Kidney glomerular epithelial cell (primary cell): ENCODE measurements at regions not wholly inside any gene's neighbourhood (a gene's known extent, or its start where the extent isn't known, plus 50 kb on each side); places are given as distances from the start of the nearest gene placed in this dataset.

Source experiments
- DNase-seq: peaks from one replicate; lab custom pipeline; 2025; lab: John Stamatoyannopoulos, UW

DNA sequence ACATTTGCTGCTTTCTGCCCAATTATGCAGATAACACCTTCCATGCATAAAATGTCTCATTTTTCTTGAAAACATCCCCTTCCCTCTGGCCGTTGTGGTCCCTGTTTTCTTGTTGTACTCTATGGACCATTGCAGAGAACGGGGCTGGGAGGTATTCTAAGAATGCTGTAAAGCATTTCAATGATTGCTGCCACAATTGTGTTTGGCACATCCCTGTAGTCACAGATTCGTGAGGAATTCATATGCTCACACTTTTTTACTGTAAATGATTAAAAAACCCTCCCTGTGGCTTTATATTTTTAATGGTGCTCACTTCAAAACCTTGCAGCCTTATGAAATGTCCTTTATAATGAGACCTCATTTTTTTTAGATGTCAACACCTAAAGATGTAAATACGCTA, 207.2 kb upstream of the GBE1 start:
- peak; percentile 76 for DNase-seq

DNA sequence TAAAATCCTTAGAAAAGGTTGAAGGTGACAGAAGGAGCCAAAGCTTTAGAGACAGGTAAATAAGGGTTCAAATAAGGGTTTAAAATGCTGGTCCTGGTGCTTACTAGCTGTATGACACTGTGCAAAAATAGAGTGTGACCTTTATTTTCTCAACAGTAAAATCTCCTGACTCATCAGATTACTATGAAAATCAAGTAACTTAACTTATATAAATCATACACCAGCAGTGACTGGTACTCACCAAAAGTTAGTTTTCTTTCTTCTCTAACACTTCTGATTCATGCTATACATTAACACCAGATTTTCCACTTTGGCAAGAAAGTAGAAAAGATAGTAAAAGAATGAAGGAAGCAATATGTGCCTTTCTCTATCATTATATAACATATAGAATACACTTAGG, 205.9 kb upstream of the GBE1 start:
- DNase-seq = no peak

DNA sequence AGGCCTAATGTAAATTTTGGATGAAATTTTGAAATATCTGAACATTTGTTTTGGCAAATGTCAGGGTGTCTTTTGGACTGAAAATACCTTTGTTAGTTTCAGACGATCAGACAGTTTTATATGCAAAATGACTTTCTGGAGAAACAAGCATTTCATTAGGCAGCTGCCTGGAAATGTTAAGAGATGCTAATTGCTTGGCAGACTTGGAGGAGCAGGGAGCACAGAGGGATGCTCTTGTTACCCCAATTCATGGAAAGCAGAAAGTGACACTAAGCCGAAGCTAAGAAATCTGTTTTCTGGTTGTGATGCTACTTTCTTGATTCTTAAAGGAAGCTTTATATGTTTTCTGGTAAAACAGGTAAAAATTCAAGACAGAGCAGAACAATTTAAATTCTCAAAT, 204.3 kb upstream of the GBE1 start:
- no peak for DNase-seq

DNA sequence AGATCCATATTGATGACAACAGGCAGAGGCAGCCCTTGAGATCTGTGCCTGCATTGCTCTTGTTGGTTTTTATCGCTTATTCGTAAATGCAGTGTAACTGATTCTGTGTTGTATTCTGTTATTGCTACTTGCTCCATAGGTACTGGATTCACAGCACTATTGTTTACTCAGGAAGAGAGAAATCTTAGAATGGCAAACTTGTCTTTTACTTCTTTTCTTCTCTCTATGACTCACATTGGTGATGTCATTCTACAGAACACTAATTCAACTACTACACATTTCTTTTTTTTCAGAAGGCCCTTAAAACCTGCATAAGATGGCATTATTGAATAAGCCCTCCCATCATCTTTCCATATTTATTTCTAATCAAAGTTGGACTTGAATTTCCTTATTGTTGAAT, 201.0 kb upstream of the GBE1 start:
- no peak for DNase-seq

DNA sequence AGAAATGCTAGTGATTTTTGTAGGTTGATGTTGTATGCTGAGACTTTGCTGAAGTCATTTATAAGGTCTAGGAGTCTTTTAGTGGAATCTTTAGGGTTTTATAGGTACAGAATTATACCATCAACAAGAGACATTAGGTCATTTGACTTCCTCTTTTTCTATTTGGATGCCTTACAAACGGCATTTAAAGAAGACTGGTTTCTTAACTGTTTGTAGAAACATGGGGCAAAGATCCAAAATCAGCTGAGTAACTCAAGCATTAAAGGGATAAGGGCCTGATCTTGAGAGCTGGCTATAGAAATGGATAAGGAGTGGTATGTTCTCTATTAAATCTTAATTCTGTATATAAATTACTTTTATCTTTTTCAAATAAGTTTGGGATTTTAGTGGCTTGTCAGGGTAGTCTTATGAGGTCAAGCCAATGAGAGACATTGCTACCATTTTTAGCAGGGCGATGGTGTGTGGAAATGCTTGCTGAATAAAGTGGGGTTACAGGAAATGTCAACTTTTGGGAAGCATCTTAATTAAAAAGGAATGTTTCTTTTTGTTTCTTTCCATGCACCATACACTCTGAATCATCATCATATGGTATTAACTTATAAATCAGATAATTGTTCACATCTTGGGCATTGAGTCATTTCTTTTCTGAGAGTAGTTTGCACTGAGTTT, 197.7 kb upstream of the GBE1 start:
- no peak for DNase-seq

DNA sequence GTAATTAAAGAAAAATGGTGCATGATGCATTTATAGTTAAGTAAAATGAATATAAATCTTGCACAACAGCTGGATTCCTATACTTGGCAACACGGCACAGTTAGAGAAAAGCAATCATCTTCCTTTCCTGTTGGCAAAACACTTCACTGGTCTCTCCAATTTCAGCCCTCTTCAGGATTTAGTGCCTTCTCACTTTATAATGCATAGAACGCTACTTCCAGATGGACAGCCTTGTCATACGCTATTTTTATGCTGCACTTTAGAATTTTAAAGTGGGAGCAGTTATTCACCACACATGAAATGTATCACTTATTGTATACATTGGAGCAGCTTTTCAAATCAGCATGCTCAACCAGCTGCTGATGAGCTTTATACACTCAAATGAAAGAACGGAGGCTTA, 194.4 kb upstream of the GBE1 start:
- DNase-seq = no peak

DNA sequence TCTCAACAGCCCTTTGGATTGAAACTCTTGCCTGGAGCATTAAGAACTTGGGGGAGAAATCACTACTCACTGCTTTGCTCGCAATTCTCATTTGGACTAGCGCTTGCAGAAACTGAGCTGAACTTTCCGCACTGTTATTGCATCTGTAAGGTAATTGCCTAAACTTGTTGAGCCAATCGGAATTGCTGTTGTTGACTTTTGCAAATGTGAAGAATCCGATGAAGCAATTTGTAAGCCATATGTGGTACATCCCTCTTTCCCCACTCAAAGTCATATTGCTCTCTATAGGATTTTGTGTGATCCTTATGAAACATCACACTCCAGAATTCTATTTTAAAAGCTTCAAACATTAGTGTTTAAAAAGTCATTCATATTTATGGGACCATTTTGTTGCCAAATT, 191.7 kb upstream of the GBE1 start:
- DNase-seq = no peak

DNA sequence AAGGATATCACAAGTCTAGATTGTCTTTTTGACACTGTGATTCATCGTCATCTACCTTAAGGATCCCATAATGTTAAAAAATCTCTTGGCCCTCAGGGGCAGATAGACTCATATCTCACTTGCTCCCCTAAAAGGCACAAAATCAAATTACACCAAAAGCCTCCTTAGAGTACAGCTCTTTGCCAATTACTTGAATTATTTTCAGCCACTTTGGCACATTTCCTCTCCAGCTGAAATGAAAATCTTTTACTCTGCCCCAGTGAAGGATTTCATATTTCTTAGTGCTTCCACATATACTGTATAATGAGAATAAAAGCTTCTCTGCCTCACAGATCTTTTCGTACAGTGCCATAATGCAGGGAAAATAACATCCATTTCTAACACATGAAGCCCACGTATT, 190.7 kb upstream of the GBE1 start:
- no peak for DNase-seq

DNA sequence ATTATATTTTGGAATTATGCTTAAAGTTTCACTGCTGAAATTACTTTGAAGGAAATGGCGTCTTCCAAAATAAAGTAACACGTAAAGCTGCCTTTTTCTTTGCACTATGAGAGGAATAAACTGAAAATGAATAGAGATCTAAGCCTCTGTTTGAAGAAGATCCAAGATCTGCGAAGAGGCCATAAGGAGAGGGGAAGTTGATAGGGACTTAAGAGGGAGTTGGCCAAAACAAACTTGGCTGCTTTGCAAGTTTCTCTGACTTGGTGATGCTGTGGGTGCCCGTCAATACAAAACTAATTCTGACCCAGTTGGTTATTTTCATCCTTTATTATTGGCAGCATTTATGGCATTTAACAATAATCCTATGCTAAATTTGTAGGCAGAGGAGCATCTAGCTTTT, 190.2 kb upstream of the GBE1 start:
- DNase-seq = no peak

DNA sequence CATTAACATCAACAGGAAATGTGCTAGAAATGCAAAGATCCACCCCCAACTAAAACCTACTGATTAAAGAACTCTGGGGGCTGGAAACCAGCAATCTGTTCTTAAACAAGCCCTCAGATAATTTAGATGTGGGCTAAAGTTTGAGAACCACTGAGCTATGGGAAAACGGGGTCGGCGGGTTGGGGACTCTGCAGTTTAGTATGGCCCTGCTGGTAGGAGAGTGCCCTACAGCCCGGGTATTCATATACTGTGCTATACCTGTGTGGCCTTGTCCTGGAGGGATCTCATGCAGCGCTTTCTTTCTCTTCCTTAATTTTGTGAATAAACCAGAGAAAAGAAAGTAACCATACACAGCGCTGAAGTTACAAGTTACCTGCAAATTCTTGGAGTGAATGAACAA, 189.7 kb upstream of the GBE1 start:
- DNase-seq = no peak

DNA sequence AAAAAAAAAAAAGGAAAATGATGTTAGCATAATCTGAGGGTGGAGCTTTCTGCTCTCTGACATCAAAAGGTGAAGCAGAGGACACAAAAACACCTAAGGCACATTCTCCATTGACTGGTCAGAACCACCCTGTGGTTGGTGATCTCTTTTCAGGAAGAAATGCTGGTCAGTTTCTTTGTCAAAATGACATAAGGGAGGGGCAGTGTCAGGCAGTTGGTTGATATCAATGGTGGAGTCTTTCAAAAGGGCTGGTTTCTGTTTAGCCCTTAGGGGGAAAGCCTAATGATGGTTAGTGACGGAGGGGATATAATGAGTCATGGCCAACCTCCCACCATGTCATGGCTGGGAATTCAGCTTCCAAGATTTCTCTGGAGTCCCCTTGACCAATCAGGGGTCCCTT, 185.9 kb upstream of the GBE1 start:
- no peak for DNase-seq

DNA sequence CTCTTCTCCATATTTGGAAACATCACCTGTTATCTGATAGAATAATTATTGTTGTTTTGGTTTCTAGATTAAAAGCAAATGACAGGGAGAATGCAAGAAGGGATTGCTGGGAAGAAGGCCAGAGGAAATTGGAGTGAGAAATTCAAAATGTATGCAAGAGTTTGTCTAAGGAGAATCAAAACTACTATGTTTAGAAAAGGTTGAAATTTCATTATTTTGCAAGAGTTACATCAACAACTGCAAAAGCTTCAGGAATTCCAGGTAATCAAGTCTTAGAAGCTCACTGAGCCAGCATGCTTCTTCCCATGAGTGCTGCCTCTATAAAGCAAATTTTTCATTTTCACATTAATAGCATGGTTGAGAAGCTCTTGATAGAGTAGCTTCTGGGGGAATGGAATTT, 177.2 kb upstream of the GBE1 start:
- DNase-seq = peak; percentile 1

DNA sequence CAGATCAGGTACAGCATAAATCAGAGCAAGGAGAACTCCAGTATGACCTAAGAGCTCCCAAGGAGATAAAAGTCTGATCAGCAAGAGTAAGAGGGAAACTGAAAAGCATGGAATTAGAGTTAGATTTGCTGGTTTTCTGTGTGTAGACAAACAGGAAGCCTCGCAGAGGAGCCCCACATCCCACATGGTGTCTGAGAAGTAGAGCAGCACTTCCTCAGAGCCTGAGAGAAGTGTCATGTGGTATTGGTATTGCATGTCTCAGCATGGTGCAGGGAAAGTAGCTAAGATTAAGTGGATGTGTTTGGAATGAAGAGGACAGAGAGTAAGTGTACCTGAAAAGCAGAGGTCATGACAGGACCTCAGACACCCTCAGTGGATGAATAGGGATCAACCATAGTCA, 175.4 kb upstream of the GBE1 start:
- DNase-seq = no peak

DNA sequence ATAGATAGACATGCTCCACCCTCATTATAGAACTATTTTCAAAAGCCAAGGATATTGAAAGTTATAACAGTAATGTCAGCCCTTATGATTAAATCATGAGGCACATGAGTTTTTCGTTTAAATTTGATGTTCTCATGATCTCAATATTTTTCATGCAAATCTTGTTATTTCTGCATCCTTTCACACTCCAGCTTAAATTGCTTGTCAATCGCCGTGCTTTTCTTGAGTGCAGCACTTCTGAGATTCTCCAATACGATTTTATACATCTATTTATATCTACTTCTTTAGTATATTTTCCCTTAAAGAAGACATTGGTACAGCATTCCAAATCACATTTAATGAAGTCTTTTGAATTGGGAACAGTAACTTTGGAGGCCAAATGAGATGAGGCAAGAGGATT, 171.2 kb upstream of the GBE1 start:
- no peak for DNase-seq

DNA sequence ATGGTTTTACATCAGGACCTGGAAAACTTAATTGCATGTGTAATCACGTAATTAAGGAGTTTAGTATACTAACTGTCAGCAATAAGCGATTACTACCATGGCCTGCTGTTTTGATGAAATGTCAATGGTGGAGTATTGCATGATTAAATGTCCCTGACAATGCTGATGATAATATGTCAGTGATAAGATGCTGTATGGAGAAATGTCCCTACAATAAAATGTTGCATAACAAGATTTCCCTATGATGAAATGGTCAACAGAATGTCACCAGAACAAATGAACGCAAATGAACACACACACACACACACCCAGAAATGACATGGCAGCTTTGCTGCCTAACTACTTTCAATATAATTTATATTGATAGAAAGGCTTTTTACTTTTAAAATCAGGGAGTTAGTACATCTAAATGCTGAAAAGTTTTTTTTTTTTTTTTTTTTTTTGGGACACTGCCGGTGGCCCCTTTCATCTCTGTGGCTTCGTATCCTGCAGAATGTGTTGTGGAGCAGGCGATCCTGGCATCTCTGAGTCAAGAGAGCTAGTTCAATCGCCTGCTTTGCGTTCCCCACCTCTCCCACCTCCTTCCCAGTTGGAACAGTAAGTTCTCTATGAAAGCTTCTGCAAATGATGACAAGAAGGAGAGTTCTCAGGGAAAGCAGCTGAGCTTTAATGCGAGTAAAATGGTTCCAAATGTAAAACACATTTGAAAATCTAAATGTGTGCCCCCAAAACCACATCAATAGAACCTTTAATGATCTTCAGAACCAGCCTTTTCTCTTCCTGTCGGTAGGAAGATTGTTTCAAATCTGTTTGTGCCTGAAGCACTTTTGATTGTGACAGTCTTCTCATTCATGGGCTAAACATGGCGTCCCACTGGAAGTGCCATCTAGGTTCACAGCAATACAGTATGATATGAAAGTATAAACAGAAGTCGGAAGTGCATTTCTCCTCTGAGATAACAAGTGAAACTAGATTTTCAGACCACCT, 170.1 kb upstream of the GBE1 start:
- DNase-seq = no peak

DNA sequence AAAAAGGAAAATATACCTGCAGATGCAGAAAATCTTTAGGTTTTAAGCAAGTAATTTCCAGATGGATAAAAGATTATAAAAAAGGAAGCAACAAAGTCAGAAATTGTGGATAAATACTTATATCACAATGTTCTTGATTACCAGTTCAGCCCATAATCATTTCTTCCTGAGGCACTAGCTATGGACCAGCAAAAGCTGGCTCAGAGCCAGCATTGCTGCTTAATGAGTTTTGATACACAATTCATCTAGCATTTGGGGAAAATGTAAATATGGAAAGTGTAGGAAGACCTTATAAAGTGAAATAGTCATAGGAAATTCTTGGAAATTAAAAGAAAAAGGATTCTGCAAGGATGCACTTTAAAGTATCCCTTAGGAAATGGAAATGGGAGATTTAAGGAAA, 168.3 kb upstream of the GBE1 start:
- DNase-seq = no peak

DNA sequence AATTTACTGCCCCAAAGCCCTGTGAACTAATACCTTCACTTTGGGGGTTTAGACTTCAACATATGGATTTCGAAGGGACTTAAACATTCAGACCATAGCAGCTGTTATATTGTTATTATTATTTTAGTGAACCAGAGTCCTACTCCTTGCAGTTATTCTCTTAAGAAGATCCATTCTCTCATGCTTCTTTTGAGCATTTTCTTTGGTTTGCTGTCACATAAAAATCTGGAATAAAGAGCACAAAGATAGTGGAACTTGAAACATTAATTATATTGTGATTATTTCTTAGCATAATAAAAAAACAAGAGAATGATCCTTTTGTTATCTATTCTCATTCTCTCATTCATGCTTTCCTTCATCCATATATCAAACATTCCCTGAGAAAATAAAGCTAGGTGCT, 166.4 kb upstream of the GBE1 start:
- DNase-seq = no peak

DNA sequence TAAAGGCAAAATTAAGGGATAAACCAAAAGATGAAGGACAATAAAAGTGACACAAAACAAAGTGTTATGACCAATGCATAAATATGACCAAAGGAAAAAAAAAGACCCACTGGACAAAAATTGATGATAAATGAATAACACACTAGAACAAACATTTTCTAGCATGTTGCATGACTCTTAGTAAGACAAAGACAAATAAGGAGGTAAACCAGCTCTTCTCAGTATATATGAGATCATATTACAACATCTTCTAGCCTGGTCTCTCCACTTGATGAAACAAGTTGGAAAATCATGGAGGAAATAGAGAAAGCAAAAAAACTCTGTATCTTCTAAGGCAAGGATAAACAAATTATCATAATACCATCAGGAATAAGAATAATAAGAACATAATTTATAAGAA, 163.9 kb upstream of the GBE1 start:
- no peak for DNase-seq

DNA sequence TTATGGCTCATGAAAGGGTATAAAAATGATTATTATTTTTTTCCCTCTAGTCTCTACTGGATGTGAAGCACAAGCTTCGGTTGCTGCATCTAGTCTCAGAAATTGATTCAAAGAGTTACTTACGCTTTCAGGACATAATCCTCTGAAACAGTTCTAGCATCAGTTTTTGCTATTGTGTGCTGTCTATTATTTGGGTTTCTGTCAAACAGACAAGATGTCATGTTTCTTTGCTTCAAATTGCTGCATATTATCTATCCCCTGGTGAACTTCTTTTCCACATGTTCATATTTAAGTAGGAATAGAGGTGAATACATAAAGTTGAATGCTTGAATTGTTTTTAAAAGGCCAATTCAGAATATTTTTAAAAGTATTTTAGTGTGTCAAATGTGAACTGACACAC, 161.6 kb upstream of the GBE1 start:
- no peak for DNase-seq

DNA sequence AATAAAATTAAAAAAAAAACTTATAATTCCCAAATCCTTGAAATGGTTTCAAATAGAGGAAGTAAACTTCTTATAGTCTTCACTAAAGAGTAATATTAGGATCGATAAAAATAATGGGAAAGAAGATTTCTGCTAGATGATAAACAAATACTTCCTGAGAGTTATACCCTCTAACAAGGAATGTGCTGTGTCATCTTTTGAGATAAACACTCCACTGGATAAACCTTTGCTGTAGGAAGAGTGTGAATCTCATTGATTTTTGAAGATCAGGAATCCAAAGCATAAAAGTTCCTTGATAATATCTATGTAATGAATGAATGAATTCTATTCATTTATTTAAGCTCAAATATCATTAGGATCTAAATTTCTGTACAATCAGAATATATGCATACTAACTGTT, 161.0 kb upstream of the GBE1 start:
- no peak for DNase-seq

DNA sequence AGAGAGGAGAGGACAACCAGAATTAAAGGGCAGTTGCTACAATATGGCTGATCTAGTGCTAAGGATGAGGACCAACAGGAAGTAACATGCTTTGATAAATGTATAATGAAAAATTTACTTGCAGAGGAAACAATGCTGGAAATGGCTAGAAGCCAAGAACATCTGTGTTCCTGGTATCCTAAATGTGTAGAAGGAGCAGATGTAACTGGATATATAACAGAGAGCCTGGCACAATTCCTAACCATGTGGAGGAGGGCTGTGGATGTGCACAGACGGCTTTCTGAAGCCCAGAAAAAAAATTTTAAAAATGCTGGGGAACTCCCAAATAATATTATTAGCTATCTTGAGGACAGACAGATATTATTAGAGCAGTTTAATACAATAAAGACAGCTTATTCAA, 159.4 kb upstream of the GBE1 start:
- DNase-seq = no peak

DNA sequence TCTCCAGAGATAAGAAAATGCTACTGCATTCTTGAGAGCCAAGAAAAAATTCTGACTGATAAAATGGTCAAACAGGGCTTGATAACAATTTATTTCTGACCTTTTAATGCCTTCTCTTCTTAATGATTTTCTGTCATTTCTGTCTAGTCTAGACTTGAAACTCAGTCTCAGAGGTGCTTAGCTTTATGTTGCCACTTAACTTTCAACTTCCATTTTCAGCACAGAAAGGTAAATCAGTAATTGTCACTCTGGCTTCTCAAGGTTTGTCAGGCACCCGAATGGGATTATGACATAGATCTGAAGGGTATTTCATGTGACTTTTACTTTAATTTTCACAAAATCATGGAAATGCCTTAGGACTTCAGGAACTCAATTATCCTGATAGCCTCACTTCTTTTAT, 155.4 kb upstream of the GBE1 start:
- no peak for DNase-seq

DNA sequence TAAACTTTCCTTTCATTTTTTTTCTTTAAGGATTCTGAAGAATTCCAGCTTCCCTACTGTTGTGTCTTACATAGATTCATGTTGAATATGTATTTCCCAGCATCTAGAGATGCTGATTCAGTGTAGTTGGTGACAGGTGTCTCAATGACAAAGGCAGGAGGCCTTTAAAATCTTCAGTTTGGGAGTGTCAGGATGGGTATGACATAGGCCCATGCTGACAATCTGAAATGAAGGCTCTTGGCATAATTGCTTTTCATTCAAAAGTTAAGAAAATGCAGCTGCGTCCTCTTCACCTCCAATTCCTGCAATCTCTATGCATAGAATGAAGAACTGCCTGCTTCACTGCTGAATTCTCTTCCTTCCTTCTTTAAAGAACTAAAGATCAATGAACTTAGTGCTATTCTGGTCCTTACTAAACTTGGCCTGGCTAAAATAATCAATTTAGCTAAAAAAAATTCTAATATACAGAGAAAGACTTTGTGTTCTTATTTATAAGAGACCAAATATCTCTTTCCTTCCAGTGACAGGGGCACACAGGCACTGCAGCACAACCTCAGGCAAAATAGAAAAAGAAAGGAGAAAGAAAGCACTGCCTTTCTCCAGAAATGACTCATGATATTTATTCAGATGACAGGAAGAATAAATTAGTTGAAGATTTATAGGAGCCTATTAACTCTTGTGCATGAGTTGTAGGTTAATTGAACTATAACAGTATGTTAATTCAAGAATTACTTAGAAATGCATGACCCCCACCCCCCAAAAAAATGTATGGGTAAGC, 152.6 kb upstream of the GBE1 start:
- peak; percentile 27 for DNase-seq
